Suprapubic skin (tissue), 4 donors: ENCODE measurements at regions not wholly inside any gene's neighbourhood (a gene's known extent, or its start where the extent isn't known, plus 50 kb on each side); places are given as distances from the start of the nearest gene placed in this dataset.

Experiments
- POLR2A ChIP-seq, 2 donors: fragments of 450-650 bp; IDR thresholded peaks; one replicate each; pipeline ENCODE4 v1.6.1; 2017; ENCODE audit warnings: antibody characterized with exemption in 2 of 2, mild to moderate bottlenecking in 2 of 2, moderate library complexity in 2 of 2
- POLR2AphosphoS5 ChIP-seq, 3 donors: sonication (generic); formaldehyde crosslinking; IDR thresholded peaks; one replicate each; pipeline ENCODE4 v1.6.1; 2017; ENCODE audit warnings: antibody characterized with exemption in 3 of 3
- TF ChIP-seq, protein P1 (sequence below), 2 donors: fragments of 200-600 bp in 1 of 2; fragments of 450-650 bp in 1 of 2; sonication (generic) in 1 of 2; IDR thresholded peaks; one replicate each; pipeline ENCODE4 v1.5.1; 2016 to 2019; ENCODE audit warnings: antibody characterized with exemption in 2 of 2, mild to moderate bottlenecking in 1 of 2, moderate library complexity in 1 of 2

DNA sequence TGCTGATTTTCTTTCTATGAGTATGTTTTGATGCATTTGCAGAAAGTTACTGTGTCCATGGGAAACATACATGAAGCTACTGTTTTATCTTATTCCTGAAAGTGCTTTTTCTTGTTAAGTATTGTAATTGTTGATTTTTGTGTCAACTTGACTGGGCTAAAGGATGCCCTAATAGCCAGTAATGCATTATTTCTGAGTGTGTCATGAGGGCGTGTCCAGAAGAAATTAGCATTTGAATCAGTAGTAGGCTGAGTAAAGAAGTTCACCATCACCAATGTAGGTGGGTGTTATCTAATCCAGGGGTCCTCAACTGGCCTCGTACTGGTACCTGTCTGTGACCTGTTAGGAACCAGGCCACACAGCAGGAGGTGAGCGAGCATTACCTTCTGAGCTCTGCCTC lies 760.2 kb downstream of the PLA2G4A start:
- TF ChIP-seq, protein P1, sequence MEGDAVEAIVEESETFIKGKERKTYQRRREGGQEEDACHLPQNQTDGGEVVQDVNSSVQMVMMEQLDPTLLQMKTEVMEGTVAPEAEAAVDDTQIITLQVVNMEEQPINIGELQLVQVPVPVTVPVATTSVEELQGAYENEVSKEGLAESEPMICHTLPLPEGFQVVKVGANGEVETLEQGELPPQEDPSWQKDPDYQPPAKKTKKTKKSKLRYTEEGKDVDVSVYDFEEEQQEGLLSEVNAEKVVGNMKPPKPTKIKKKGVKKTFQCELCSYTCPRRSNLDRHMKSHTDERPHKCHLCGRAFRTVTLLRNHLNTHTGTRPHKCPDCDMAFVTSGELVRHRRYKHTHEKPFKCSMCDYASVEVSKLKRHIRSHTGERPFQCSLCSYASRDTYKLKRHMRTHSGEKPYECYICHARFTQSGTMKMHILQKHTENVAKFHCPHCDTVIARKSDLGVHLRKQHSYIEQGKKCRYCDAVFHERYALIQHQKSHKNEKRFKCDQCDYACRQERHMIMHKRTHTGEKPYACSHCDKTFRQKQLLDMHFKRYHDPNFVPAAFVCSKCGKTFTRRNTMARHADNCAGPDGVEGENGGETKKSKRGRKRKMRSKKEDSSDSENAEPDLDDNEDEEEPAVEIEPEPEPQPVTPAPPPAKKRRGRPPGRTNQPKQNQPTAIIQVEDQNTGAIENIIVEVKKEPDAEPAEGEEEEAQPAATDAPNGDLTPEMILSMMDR (IDR thresholded peaks at IDR 0.05) = no peak
- TF ChIP-seq POLR2AphosphoS5 (IDR thresholded peaks at IDR 0.05) = no peak
- TF ChIP-seq POLR2A (IDR thresholded peaks at IDR 0.05) = no peak
